DOHH2 (cell line): ENCODE measurements at regions not wholly inside any gene's neighbourhood (a gene's known extent, or its start where the extent isn't known, plus 50 kb on each side); places are given as distances from the start of the nearest gene placed in this dataset.

ENCODE experiments used
- H3F3A ChIP-seq: fragments of 200-600 bp; sonication (generic), shearing (Covaris generic); 2 replicates; pipeline ENCODE4 v1.6.0; 2016; ENCODE audit warnings: antibody characterized with exemption, mild to moderate bottlenecking; ENCODE audit not compliant: control insufficient read depth, insufficient read depth
- H3K27ac ChIP-seq: fragments of 200-600 bp; sonication (generic); 2 replicates; pipeline ENCODE4 v1.5.1; 2014; ENCODE audit warnings: low read depth, mild to moderate bottlenecking, low read length, moderate library complexity
- H3K27me3 ChIP-seq: fragments of 200-600 bp; sonication (generic); 2 replicates; pipeline ENCODE4 v1.6.1; 2014; ENCODE audit warnings: mild to moderate bottlenecking, low read length, mixed read lengths; ENCODE audit not compliant: control insufficient read depth
- H3K36me3 ChIP-seq: fragments of 200-600 bp; sonication (generic); 2 replicates; pipeline ENCODE4 v1.6.1; 2014; ENCODE audit warnings: mild to moderate bottlenecking, low read length, moderate library complexity, mixed read lengths; ENCODE audit not compliant: control insufficient read depth
- H3K4me1 ChIP-seq: fragments of 200-600 bp; sonication (generic); 2 replicates; pipeline ENCODE4 v1.6.1; 2014; ENCODE audit warnings: mild to moderate bottlenecking, low read length, mixed read lengths; ENCODE audit not compliant: control insufficient read depth
- H3K4me2 ChIP-seq: fragments of 200-600 bp; sonication (generic); 2 replicates; pipeline ENCODE4 v1.6.0; 2014; ENCODE audit warnings: mild to moderate bottlenecking, low read length, moderate library complexity
- H3K4me3 ChIP-seq: fragments of 200-600 bp; sonication (generic); 2 replicates; pipeline ENCODE4 v1.5.1; 2014; ENCODE audit warnings: mild to moderate bottlenecking, low read length, mixed read lengths
- H3K79me2 ChIP-seq: fragments of 200-600 bp; sonication (generic); 2 replicates; pipeline ENCODE4 v1.6.1; 2014; ENCODE audit warnings: mild to moderate bottlenecking, low read length, mixed read lengths; ENCODE audit not compliant: control insufficient read depth
- H3K9me2 ChIP-seq: fragments of 200-600 bp; sonication (generic); replicated peaks from 2 replicates; pipeline ENCODE4 v1.6.1; 2014; ENCODE audit warnings: mild to moderate bottlenecking, low read length, mixed read lengths; ENCODE audit not compliant: control insufficient read depth
- H3K9me3 ChIP-seq: fragments of 200-600 bp; sonication (generic); 2 replicates; pipeline ENCODE4 v1.6.1; 2014; ENCODE audit warnings: antibody characterized with exemption, low read length, mixed read lengths; ENCODE audit not compliant: control insufficient read depth, insufficient read depth
- H4K20me1 ChIP-seq: fragments of 200-600 bp; sonication (generic); 2 replicates; pipeline ENCODE4 v1.6.0; 2014; ENCODE audit warnings: low read depth, mild to moderate bottlenecking, antibody characterized with exemption, low read length, moderate library complexity; ENCODE audit not compliant: control insufficient read depth, insufficient read depth
- CTCF ChIP-seq: fragments of 200-600 bp; sonication (generic); IDR thresholded peaks from one replicate; pipeline ENCODE4 v1.5.1; 2014; ENCODE audit warnings: antibody characterized with exemption, mild to moderate bottlenecking, low read depth, low read length; ENCODE audit not compliant: poor library complexity, severe bottlenecking
- EZH2phosphoT487 ChIP-seq: fragments of 200-600 bp; sonication (generic); IDR thresholded peaks from 2 replicates; pipeline ENCODE4 v1.6.1; 2017; ENCODE audit warnings: borderline replicate concordance, mild to moderate bottlenecking, antibody characterized with exemption, low read length, moderate library complexity, mixed read lengths

- H3K4me2 ChIP-seq: no peak overlapping the region
- H3F3A ChIP-seq: no peaks in the 10 kb centered on the region
- no peak overlapping the region for H3K4me3 ChIP-seq
- H3K27ac ChIP-seq: no peak overlapping the region
- no peaks in the 10 kb centered on the region for H3K9me2 ChIP-seq
- H3K4me1 ChIP-seq: peaks cover 34% of the 10 kb centered on the region
- no peaks in the 10 kb centered on the region for H3K27me3 ChIP-seq
- TF ChIP-seq CTCF: no peak
- no peak for TF ChIP-seq EZH2phosphoT487
- no peaks in the 10 kb centered on the region for H3K9me3 ChIP-seq
- H3K36me3 ChIP-seq: peaks cover 4% of the 10 kb centered on the region
- H4K20me1 ChIP-seq: no peaks in the 10 kb centered on the region
- H3K79me2 ChIP-seq: no peaks in the 10 kb centered on the region
Measured at GRCh38 chr6:62371453-62372210, 85.6 kb upstream of the KHDRBS2 start.

GRCh38 chr6:62367601-62368000, 81.6 kb upstream of the KHDRBS2 start:
- no peaks in the 10 kb centered on the region for H4K20me1 ChIP-seq
- no peaks in the 10 kb centered on the region for H3K9me3 ChIP-seq
- no peaks in the 10 kb centered on the region for H3K9me2 ChIP-seq
- no peak for TF ChIP-seq EZH2phosphoT487
- no peak for TF ChIP-seq CTCF
- peaks cover 9% of the 10 kb centered on the region for H3K36me3 ChIP-seq
- H3K4me2 ChIP-seq: peak overlapping the region; percentile 52
- no peaks in the 10 kb centered on the region for H3K27me3 ChIP-seq
- no peaks in the 10 kb centered on the region for H3K79me2 ChIP-seq
- H3K27ac ChIP-seq: peak overlapping the region; percentile 57
- H3F3A ChIP-seq: no peaks in the 10 kb centered on the region
- peak overlapping the region; percentile 50; the same call in 1 of the 2 replicates for H3K4me3 ChIP-seq
- peaks cover 28% of the 10 kb centered on the region for H3K4me1 ChIP-seq

GRCh38 chr6:62362097-62362496, 76.1 kb upstream of the KHDRBS2 start:
- TF ChIP-seq CTCF: no peak
- no peak for TF ChIP-seq EZH2phosphoT487
- no peak overlapping the region for H3K27ac ChIP-seq
- no peaks in the 10 kb centered on the region for H3K27me3 ChIP-seq
- H3K36me3 ChIP-seq: peaks cover 9% of the 10 kb centered on the region
- H3K4me1 ChIP-seq: peaks cover 9% of the 10 kb centered on the region
- no peaks in the 10 kb centered on the region for H3K9me2 ChIP-seq
- no peaks in the 10 kb centered on the region for H3K9me3 ChIP-seq
- no peaks in the 10 kb centered on the region for H3K79me2 ChIP-seq
- H3K4me2 ChIP-seq: no peak overlapping the region
- H4K20me1 ChIP-seq: no peaks in the 10 kb centered on the region
- no peak overlapping the region for H3K4me3 ChIP-seq
- no peaks in the 10 kb centered on the region for H3F3A ChIP-seq
